GM19023 (cell line): ENCODE measurements at regions not wholly inside any gene's neighbourhood (a gene's known extent, or its start where the extent isn't known, plus 50 kb on each side); places are given as distances from the start of the nearest gene placed in this dataset.

Experiments
- ATAC-seq: cut with Tn5 transposase; IDR thresholded peaks from one replicate; pipeline ENCODE4 v1.9.1; 2021; ENCODE audit warnings: mild to moderate bottlenecking, moderate library complexity; ENCODE audit not compliant: unreplicated experiment

DNA sequence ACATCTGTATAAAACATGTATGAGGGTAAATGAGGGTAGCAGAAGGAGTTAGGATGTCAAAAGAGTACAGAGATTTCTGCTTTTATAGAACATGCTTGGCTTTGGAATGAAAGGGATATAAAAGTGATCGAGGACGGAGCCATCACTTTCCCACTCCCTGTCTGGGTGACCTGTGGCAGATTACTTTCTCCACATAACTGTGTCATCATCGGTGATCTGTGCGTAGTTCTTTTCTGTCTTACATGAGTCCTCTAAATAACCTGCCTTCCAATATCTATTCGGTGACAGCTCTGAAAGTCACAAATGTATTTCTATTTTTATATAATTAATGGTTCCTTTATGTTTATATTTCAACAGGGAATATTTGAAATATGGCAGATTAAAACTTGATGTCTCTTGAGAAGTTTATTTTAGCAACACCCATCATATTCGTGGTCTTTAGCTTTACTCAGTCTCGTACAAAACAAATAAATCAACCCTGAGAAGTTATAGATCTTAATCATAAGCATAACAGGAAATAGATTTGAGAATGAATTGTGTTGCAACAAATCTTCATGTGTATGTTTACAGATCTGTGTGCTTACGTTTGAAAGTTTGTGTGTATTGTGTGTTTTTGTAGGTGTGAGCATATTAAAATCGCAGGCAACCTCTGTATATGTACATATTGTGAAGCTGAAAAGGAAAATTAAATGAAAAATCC is 1094.3 kb downstream of the EFNB2 start:
- no peak for ATAC-seq

DNA sequence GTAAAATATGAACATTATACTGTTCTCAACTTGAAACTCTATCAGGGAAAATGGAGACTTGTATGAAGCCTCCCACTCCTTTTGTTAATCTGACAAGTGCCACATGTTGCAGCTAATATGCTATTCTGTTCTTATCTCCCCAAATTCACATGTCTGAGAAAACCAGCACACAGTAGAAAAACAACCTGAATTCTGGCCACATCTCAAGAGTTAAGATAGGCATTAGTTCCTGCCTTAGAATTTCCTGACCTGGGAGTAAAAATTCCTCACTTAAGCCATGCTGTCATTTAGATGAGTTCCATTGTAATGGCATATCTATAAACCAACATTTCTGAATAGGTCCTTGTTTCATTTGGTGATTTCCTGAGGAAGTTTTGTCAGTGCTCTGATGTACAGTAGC is 1098.5 kb downstream of the EFNB2 start:
- no peak for ATAC-seq

DNA sequence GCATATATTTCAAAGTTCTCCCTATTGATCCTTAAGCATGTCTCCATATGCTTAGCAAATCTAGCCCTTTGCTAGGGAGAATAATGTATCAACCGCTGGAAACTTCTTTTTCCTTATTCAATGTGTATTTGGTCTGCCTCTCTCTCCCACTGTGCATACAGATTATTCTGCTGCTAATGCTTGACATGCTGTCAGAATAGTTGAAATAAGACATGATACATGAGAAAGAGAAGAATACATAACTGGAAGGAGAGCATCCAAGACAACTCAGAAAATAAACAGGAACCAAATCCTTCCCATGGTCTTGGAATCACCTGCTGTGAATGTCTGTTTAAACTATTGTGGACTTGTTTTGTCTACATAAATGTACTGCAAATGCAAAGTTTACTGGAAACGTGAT is 1103.0 kb downstream of the EFNB2 start:
- ATAC-seq = no peak

DNA sequence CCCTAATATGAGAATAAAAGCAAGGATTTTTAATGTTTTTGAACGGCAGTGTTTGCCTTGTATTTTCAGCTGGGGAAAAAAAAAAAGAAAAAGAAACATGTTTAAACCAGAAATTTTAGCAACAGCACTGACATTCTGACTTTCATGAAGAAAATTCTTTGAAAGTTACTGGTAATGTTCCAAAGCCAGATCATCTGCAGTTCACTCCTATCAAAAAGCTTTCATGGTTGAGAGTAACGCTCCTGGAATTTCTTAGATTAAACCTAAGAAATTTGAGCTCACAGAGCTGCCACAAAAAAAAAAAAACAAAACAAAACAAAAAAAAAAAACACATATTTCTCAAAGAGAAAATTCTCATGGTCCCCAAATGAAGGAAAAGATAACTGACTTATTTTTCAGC is 1106.7 kb downstream of the EFNB2 start:
- ATAC-seq = no peak

DNA sequence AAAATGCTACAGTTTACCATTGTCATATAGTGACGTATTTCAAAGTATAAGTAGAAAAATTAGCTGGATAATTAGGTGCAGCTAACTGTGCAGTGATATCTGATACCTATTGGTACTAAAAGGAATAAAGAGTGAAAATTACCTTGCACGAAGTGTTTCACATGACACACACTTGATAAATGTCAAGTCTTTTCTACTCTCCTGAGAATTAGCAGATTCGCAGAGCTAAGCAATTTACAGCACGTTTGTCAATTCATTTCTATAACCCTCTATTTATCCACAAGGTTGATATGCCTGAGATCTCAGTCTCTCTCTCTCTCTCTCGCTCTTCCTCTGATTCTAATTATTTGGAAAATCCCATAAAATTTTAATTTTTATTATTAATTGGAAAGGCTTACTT is 1109.0 kb downstream of the EFNB2 start:
- ATAC-seq = no peak

DNA sequence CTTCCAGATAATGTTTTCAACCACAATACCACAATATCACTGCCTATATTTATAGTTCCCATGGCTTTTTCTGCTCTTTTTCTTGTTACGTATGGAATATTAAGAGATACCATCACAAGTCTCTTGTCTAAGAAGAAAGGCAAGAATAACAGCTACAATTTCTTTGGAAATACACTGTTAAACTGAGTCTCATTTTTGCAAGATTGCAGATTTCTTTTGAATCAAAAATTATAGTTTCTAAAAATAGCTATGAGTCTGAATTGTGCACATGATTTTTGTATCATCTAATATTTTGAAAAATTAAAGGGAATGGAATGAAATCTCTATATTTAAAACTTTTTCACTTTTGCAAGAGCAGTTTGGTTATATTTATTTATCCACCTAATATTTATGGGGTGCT is 1120.8 kb downstream of the EFNB2 start:
- no peak for ATAC-seq

DNA sequence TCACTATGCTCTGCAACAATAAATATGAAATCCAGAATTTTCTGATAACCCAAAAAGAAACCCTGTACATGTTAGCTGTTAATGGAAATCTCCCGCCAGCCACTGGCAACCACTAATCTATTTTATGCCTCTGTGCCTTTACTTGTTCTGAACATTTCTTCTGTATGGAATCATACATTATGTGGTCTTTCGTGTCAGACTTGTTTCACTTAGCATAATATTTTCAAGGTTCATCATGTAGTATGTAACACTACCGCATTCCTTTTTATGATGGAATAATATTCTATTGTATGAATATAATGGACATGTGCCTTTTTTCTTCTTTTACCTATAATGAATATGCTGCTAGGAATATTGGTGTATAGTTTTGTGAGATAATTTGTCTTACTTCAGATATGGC is 1123.3 kb downstream of the EFNB2 start:
- ATAC-seq = no peak

DNA sequence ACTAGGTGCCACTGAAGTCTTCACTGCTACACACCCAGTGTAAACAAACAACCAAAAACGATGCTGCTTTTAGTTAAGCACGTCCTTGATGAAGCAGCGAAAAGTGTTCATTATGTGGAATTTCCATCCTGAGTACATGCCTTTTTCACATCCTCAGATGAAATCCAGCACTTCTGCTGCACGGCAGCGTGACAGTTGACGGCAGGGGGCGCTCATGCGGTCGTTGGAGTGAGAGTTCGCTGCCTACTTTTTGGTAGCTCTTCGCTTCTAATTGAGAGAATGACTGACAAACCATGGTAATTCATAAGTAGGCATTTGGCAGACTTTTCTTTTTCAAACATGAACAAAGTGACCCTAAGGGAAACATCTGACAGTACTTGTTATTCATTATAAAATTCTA is 1124.9 kb downstream of the EFNB2 start:
- no peak for ATAC-seq

DNA sequence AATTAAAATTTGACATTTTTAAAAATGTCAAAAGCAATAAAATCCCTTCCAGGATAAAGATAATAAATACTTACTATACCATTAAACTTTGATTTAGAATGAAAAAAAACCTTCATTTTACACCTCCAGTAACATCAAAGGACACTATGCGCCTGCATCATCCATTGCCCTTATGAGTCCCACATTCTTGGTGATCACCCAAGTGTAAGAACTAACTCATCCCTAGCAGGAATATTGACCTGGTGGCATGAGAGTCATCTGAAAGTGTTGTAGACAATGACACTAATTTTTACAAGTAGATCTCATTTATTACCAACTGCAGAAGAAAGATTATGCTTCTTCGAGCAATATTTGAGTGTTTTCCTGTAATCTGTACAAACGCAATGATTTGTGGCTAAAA is 1128.9 kb downstream of the EFNB2 start:
- no peak for ATAC-seq

DNA sequence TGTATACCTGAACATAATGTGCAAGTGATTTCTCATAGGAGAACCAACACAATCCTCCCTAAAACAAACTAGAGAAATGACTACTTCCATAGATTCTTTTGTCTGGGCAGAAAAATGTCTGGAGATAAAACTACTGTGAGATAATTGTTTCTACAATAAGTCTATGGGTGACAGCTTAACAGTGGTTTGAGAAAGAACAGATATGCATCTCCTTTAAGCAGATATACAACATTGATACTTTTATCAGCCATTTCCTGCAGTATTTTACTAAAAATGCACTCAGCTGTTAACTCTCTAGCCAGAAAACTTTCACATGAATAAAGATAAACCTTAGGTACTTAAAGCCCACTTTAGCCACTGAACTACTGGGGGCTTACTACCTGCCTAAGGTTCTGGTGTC is 1132.4 kb downstream of the EFNB2 start:
- ATAC-seq = no peak

DNA sequence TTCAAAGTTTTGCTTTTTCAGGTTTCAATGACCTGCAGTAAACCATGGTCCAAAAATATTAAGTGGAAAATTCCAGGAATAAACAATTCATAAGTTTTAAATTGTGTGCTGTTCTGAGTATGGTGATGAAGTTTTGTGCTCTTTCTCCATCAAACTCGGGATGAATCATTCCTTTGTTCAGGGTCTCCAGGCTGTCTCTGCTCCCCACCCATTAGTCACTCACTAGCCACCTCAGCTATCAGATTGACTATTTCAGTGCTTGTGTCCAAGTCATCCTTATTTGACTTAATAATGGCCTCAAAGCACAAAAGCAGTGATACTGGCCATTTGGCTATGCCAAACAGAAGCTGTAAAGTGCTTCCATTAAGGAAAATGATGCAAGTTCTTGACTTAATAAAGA is 1140.4 kb downstream of the EFNB2 start:
- no peak for ATAC-seq

DNA sequence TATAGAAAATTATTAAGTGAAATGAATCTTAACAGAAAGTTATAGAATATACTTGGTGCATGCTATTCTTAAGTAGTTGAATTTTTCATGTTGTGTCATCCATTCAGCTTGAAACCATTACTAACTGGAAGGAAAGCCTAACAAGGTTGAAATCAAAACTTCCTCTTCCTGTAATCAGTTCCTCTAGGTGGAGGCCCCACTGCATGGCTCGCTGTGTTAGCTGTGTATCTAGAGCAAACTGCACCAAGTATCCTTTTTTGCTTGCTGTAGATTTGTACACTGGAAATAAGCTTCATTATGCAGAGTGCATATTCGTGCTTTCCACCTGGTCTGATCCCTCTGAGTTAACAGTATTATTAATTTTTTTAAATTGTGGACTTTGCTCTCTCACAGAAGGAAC is 1146.1 kb downstream of the EFNB2 start:
- ATAC-seq = no peak

DNA sequence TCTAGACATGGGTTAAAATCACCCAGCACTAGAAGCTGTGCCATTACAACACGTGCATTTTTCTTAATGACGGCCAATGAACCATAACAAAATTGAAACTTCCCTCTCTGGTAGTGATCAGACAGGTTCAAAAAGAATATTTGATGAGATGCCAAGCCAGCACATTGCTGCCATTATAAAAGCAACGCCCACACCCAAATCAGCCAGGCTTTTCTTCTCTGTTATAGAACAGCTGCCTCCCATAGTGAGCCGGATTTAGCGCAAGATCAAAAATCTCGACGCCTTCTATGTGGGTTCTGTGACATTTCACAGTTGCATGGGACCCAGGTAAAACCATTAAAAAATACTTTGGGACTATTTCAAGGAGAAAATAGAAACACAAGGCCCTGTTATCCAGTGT is 1158.0 kb downstream of the EFNB2 start:
- ATAC-seq = no peak

DNA sequence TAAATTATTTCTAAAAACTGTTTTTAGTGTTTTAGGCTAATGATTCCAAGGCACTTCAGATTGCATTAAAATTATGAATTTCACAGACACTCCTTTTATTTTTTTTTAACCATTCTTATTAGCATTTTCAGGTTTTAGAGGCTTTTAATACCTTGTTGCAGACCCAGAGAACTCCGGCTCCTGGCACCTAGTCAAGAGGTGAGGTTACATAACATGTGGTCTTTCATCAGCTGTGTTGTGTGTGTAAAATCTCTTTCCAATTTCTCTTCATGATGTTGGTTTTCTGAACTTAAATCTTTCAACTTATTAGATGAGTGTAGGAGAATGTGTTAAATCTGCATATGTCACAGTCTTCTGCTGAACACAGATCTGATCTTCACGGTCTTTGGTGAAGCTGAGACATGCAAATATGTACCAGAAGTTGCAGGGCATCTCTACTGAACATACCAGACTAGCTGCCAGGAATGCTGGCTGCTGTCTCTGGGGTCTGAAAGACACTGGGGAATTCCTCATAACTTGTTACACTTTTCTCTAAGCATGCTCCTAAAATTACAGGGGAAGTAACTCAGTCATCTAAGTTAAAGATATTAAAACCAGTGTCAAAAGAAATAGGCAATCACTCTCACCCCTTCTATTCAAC is 1165.3 kb downstream of the EFNB2 start:
- ATAC-seq = no peak

DNA sequence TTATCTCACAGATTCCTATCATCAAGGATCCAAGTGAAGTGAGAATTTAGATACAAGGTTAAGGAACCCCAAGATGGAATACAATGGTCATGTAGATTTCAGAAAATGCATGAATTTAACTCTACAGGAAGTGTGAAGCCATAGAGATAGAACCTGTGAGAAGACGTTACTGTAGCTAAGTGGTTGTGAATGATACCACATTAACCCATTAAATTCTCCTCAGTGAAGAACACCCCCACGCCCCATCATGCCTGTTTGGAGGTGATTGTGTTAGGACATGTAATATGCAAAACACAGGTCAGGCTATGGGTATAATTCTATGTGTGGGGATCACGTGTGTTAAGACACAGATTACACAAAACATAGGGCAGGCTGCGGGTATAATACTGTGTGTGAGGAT is 1166.7 kb downstream of the EFNB2 start:
- no peak for ATAC-seq

DNA sequence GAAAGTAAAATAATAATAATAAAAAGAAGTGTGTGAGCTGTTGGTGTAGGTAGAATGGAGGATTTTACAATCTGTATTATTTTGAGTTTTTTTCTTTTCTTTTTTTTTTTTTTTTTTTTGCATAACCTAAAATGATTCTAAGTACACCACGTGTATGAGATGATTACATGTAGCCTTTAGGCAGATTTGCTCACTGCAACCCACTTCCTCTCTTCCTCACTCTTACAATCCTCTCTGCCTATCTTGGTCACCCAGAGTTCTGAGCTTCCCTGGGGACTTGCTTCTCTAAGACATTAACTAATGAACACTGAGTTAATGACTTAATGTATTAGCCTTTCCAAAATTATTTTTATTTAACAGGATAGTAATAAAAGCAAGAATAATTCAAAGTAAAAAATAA is 1169.6 kb downstream of the EFNB2 start:
- no peak for ATAC-seq

DNA sequence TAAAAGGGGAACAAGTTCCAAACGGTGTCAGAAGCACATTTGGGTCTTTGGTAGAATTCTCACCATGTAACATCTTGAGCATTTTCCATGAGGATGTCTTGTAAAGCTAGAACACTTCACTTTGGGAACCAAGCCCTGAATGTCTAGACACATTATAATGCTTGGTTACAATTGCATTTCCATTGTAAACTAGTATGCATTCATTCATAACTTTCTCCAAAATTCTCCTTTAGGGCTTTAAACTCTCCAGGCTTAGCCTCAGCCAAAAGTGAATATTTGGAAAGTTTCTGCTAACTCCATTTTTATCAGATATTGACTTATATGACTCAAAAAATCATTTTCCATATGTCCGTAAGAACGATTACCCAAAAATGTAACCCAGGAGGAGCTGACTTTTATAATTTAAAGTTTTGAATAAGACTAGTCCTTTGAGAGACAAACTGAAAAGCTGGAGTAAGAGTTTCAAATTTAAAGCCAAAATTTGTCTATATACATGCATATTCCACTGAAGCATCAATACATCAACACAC is 1170.4 kb downstream of the EFNB2 start:
- no peak for ATAC-seq

DNA sequence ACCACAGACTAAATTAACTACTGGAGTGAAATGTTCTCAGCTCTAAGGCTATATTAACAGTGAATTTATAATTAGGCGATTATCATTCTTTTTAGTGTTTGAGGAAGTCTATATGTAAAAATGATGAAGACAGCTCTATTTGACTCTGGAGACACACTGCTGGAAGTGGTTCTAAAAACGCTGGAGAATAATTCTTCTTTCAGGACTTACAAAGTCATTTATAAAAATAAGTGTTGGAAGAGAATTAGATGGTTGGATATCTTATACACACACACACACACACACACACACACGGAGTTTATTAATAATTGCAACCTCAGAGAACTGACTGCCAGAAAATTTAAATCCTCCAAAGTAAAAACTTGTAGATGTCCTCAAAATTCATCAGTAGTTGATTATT is 1171.3 kb downstream of the EFNB2 start:
- no peak for ATAC-seq

DNA sequence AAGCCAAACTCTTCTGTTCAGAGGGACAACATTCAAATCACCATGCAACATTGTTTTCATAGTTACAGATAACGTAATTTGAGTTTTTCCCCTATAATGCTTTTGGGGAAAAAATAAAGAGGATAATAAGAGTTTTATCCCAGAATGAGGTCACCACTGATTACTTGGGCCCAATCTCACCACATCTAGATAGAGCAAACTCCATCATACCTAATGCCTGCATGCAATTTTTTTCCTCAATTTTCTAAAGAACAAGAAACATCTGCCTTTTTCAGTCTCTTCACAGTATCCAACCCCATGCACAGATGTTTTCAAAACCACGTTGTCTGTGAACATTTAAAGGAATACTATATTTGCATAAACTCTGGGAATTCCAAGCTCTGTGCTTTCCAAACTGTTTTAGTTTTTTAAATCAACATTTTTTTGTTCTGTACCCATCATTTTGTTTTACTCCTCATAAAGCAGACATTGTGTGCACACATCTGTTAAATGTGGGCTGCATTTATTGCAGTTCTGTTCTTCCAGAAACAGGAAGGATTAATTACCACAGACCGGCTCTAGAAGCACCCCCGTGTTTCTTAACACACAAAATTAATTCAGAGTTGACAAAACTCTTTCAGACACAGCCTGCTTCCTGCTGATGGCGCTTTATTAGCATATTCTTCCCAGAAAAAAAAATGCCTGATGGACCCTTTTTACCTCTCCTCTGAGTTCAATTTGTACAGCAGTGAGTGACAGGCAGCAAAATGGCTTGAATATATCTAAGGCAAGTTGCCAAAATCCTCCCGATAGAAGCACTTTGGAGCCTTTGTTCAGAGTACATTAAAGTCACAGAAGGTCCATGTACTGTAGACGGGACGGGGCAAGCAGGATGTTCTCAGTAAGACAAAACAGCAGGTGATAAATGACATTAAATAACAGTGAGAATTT is 1171.9 kb downstream of the EFNB2 start:
- no peak for ATAC-seq

DNA sequence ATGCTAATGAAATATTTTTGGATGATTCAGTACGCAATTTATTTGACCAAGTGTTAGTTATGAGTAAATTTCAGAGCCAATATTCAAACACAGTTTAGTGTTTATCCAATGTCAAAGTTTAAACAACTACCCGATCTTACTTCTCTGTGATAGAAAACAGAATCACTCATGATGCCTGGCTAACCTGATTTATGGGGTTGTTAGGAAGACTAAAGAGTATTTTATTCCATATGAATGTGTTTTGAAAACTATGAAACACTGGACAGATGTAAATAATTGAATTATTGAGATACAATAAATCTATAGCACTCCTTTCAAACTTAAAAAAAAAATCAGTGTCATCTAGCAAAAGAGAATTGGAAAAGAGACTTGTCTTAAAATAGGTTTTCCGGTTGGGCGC is 1181.8 kb downstream of the EFNB2 start:
- no peak for ATAC-seq

DNA sequence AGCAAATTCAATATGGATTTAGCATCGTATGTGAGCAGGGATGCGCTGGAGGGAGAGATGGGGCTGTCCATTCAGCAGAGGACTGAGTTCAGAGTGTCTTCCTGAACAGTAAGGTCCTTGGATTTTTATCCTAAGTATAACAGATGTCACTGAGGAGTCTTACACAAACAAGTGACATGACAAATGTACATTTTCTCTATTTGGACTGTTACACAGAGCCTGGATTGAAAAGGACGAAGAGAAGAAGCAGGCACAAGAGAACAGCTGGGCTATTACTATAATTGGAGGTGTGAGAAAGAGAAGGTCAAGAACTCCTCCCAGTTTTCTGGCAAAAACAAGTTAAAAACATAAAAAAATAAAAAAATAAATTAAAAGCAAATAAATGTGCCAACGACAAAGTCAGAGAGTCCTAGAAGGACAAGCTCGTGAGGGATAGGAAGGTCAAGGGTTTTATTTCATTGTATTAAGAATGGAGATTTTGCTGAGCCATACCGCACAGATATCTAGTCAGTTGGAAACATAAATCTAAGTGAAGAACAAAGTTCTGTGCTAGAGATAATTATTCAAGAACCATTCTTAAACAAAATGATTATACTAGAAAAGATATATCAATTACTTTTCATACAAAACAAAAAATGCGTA is 1186.3 kb downstream of the EFNB2 start:
- no peak for ATAC-seq
